IgD-negative memory B cell (primary cell): ENCODE measurements at regions not wholly inside any gene's neighbourhood (a gene's known extent, or its start where the extent isn't known, plus 50 kb on each side); places are given as distances from the start of the nearest gene placed in this dataset.

Source experiments
- H3K27ac Mint-ChIP-seq, 3 donors: one replicate each; pipeline ENCODE4 v1.8.0; 2020 to 2022; ENCODE audit warnings: mild to moderate bottlenecking in 3 of 3, mixed read lengths in 3 of 3, moderate library complexity in 1 of 3
- H3K27me3 Mint-ChIP-seq: one replicate; pipeline ENCODE4 v1.8.0; 2021; ENCODE audit warnings: mixed read lengths
- H3K36me3 Mint-ChIP-seq: one replicate; pipeline ENCODE4 v1.8.0; 2020; ENCODE audit warnings: mild to moderate bottlenecking, mixed read lengths
- H3K4me1 Mint-ChIP-seq, 3 donors: one replicate each; pipeline ENCODE4 v1.8.0; 2020 to 2022; ENCODE audit warnings: mixed read lengths in 3 of 3, mild to moderate bottlenecking in 1 of 3
- H3K4me3 Mint-ChIP-seq, 4 donors: one replicate each; pipeline ENCODE4 v1.8.0; 2020 to 2022; ENCODE audit warnings: mild to moderate bottlenecking in 4 of 4, mixed read lengths in 4 of 4, moderate library complexity in 3 of 4
- H3K9me3 Mint-ChIP-seq, 3 donors: one replicate each; pipeline ENCODE4 v1.8.0; 2020 to 2021; ENCODE audit warnings: mixed read lengths in 3 of 3, mild to moderate bottlenecking in 1 of 3

- H3K9me3 Mint-ChIP-seq, result peaks cover 0 to 2% (median 1%) of the 10 kb centered on the region in 3 donors
- no peaks in the 10 kb centered on the region for H3K27me3 Mint-ChIP-seq
- H3K27ac Mint-ChIP-seq, result no peak overlapping the region
- no peak overlapping the region for H3K4me3 Mint-ChIP-seq
- no peaks in the 10 kb centered on the region for H3K4me1 Mint-ChIP-seq
- H3K36me3 Mint-ChIP-seq, result no peaks in the 10 kb centered on the region
Observed at GRCh38 chr19:30896554-30896953, 452.7 kb downstream of the TSHZ3 start.

- Mint-ChIP-seq H3K27me3 (no peaks in the 10 kb centered on the region), H3K4me1 (no peaks in the 10 kb centered on the region), H3K36me3 (no peaks in the 10 kb centered on the region), H3K4me3 (no peak overlapping the region), H3K9me3 (peaks cover 0 to 4% (median 1%) of the 10 kb centered on the region in 3 donors), H3K27ac (no peak overlapping the region)
Observed at GRCh38 chr19:30895946-30896345, 453.3 kb downstream of the TSHZ3 start.

- Mint-ChIP-seq H3K27me3 (no peaks in the 10 kb centered on the region), H3K4me3 (no peak overlapping the region), H3K4me1 (no peaks in the 10 kb centered on the region), H3K9me3 (peaks cover 0 to 16% (median 3%) of the 10 kb centered on the region in 3 donors), H3K27ac (no peak overlapping the region), H3K36me3 (no peaks in the 10 kb centered on the region)
Observed at GRCh38 chr19:30891051-30891450, 458.2 kb downstream of the TSHZ3 start.

GRCh38 chr19:30890033-30890432 lies 459.2 kb downstream of the TSHZ3 start:
- no peak overlapping the region for H3K27ac Mint-ChIP-seq
- no peaks in the 10 kb centered on the region for H3K4me1 Mint-ChIP-seq
- H3K27me3 Mint-ChIP-seq, result no peaks in the 10 kb centered on the region
- H3K9me3 Mint-ChIP-seq, result peaks cover 0 to 16% (median 3%) of the 10 kb centered on the region in 3 donors
- no peak overlapping the region for H3K4me3 Mint-ChIP-seq
- H3K36me3 Mint-ChIP-seq, result no peaks in the 10 kb centered on the region

GRCh38 chr19:30888937-30889336 lies 460.3 kb downstream of the TSHZ3 start:
- H3K9me3 Mint-ChIP-seq, result peaks cover 0 to 16% (median 3%) of the 10 kb centered on the region in 3 donors
- H3K27ac Mint-ChIP-seq, result no peak overlapping the region
- H3K27me3 Mint-ChIP-seq, result no peaks in the 10 kb centered on the region
- no peaks in the 10 kb centered on the region for H3K4me1 Mint-ChIP-seq
- H3K4me3 Mint-ChIP-seq, result no peak overlapping the region
- H3K36me3 Mint-ChIP-seq, result no peaks in the 10 kb centered on the region

- Mint-ChIP-seq H3K36me3 (no peaks in the 10 kb centered on the region), H3K4me3 (no peak overlapping the region), H3K27me3 (no peaks in the 10 kb centered on the region), H3K4me1 (no peaks in the 10 kb centered on the region), H3K9me3 (peaks cover 0 to 16% (median 3%) of the 10 kb centered on the region in 3 donors), H3K27ac (no peak overlapping the region)
Observed at GRCh38 chr19:30887042-30887441, 462.2 kb downstream of the TSHZ3 start.

GRCh38 chr19:30886222-30886621 lies 463.0 kb downstream of the TSHZ3 start:
- Mint-ChIP-seq H3K27ac (no peak overlapping the region), H3K36me3 (no peaks in the 10 kb centered on the region), H3K9me3 (peaks cover 0 to 12% (median 3%) of the 10 kb centered on the region in 3 donors), H3K4me1 (no peaks in the 10 kb centered on the region), H3K27me3 (no peaks in the 10 kb centered on the region), H3K4me3 (no peak overlapping the region)

- Mint-ChIP-seq H3K27ac (no peak overlapping the region), H3K36me3 (no peaks in the 10 kb centered on the region), H3K4me1 (no peaks in the 10 kb centered on the region), H3K27me3 (no peaks in the 10 kb centered on the region), H3K9me3 (peaks cover 0 to 10% (median under 1%) of the 10 kb centered on the region in 3 donors), H3K4me3 (no peak overlapping the region)
Observed at GRCh38 chr19:30884146-30884812, 465.0 kb downstream of the TSHZ3 start.

GRCh38 chr19:30883071-30883470 lies 466.2 kb downstream of the TSHZ3 start:
- H3K27ac Mint-ChIP-seq, result no peak overlapping the region
- no peak overlapping the region for H3K4me3 Mint-ChIP-seq
- H3K36me3 Mint-ChIP-seq, result no peaks in the 10 kb centered on the region
- no peaks in the 10 kb centered on the region for H3K27me3 Mint-ChIP-seq
- H3K4me1 Mint-ChIP-seq, result no peaks in the 10 kb centered on the region
- H3K9me3 Mint-ChIP-seq, result peaks cover 0 to 12% (median 0%) of the 10 kb centered on the region in 3 donors

- Mint-ChIP-seq H3K4me3 (no peak overlapping the region), H3K27ac (no peak overlapping the region), H3K9me3 (peaks cover 0 to 12% (median 1%) of the 10 kb centered on the region in 3 donors), H3K36me3 (no peaks in the 10 kb centered on the region), H3K27me3 (no peaks in the 10 kb centered on the region), H3K4me1 (no peaks in the 10 kb centered on the region)
Observed at GRCh38 chr19:30882411-30883005, 466.7 kb downstream of the TSHZ3 start.

GRCh38 chr19:30881930-30882329 lies 467.3 kb downstream of the TSHZ3 start:
- no peaks in the 10 kb centered on the region for H3K27me3 Mint-ChIP-seq
- H3K4me3 Mint-ChIP-seq, result no peak overlapping the region
- no peaks in the 10 kb centered on the region for H3K36me3 Mint-ChIP-seq
- H3K9me3 Mint-ChIP-seq, result peaks cover 0 to 12% (median 4%) of the 10 kb centered on the region in 3 donors
- H3K27ac Mint-ChIP-seq, result no peak overlapping the region
- no peaks in the 10 kb centered on the region for H3K4me1 Mint-ChIP-seq

- H3K27me3 Mint-ChIP-seq, result no peaks in the 10 kb centered on the region
- no peak overlapping the region for H3K4me3 Mint-ChIP-seq
- H3K36me3 Mint-ChIP-seq, result no peaks in the 10 kb centered on the region
- H3K4me1 Mint-ChIP-seq, result no peaks in the 10 kb centered on the region
- H3K9me3 Mint-ChIP-seq, result peaks cover 0 to 12% (median 4%) of the 10 kb centered on the region in 3 donors
- H3K27ac Mint-ChIP-seq, result no peak overlapping the region
Observed at GRCh38 chr19:30881281-30881680, 468.0 kb downstream of the TSHZ3 start.

- no peak overlapping the region for H3K4me3 Mint-ChIP-seq
Observed at GRCh38 chr19:30880551-30880950, 468.7 kb downstream of the TSHZ3 start.

GRCh38 chr19:30880151-30880550 lies 469.1 kb downstream of the TSHZ3 start:
- Mint-ChIP-seq H3K4me3 (no peak overlapping the region), H3K27me3 (no peaks in the 10 kb centered on the region), H3K27ac (no peak overlapping the region), H3K9me3 (peaks cover 2 to 12% (median 4%) of the 10 kb centered on the region in 3 donors), H3K4me1 (no peaks in the 10 kb centered on the region), H3K36me3 (no peaks in the 10 kb centered on the region)

More at GRCh38 chr19:30880551-30880950, 468.7 kb downstream of the TSHZ3 start:
- H3K4me1 Mint-ChIP-seq, result no peaks in the 10 kb centered on the region
- H3K27ac Mint-ChIP-seq, result peak overlapping the region in 1 of 3 donors; percentile 55
- H3K9me3 Mint-ChIP-seq, result peaks cover 0 to 12% (median 4%) of the 10 kb centered on the region in 3 donors
- no peaks in the 10 kb centered on the region for H3K27me3 Mint-ChIP-seq
- no peaks in the 10 kb centered on the region for H3K36me3 Mint-ChIP-seq

- H3K27me3 Mint-ChIP-seq, result no peaks in the 10 kb centered on the region
- H3K4me1 Mint-ChIP-seq, result no peaks in the 10 kb centered on the region
- H3K4me3 Mint-ChIP-seq, result no peak overlapping the region
- H3K9me3 Mint-ChIP-seq, result peaks cover 3 to 12% (median 4%) of the 10 kb centered on the region in 3 donors
- no peaks in the 10 kb centered on the region for H3K36me3 Mint-ChIP-seq
- H3K27ac Mint-ChIP-seq, result no peak overlapping the region
Observed at GRCh38 chr19:30879736-30880135, 469.5 kb downstream of the TSHZ3 start.

GRCh38 chr19:30879225-30879624 lies 470.0 kb downstream of the TSHZ3 start:
- no peaks in the 10 kb centered on the region for H3K27me3 Mint-ChIP-seq
- H3K27ac Mint-ChIP-seq, result no peak overlapping the region
- H3K9me3 Mint-ChIP-seq, result peaks cover 3 to 12% (median 4%) of the 10 kb centered on the region in 3 donors
- H3K36me3 Mint-ChIP-seq, result no peaks in the 10 kb centered on the region
- no peak overlapping the region for H3K4me3 Mint-ChIP-seq
- no peaks in the 10 kb centered on the region for H3K4me1 Mint-ChIP-seq
